Panc1 (cell line): ENCODE measurements at regions not wholly inside any gene's neighbourhood (a gene's known extent, or its start where the extent isn't known, plus 50 kb on each side); places are given as distances from the start of the nearest gene placed in this dataset.

Experiments
- POLR2AphosphoS5 ChIP-seq: IDR thresholded peaks from 2 replicates; pipeline ENCODE4 v1.6.1; 2012; ENCODE audit warnings: mild to moderate bottlenecking, low read depth, low read length, moderate library complexity
- REST ChIP-seq, 2 experiments: IDR thresholded peaks; 2 replicates each; pipeline ENCODE4 v1.6.1; 2011 to 2012; ENCODE audit warnings: low read depth in 2 of 2, control low read depth in 1 of 2, low read length in 1 of 2, mild to moderate bottlenecking in 1 of 2, moderate library complexity in 1 of 2; ENCODE audit not compliant: insufficient read depth in 1 of 2
- SIN3A ChIP-seq: IDR thresholded peaks from 2 replicates; pipeline ENCODE4 v1.6.1; 2012; ENCODE audit warnings: low read depth, mild to moderate bottlenecking, low read length, moderate library complexity, borderline replicate concordance; ENCODE audit not compliant: insufficient read depth
- TCF7L2 ChIP-seq: IDR thresholded peaks from 2 replicates; pipeline ENCODE4 v1.6.1; 2011; ENCODE audit warnings: mild to moderate bottlenecking, low read depth, low read length, inconsistent platforms
- TF ChIP-seq, protein P1 (sequence below): fragments of 450-650 bp; IDR thresholded peaks from 2 replicates; pipeline ENCODE4 v1.5.1; 2017; ENCODE audit warnings: mild to moderate bottlenecking

DNA sequence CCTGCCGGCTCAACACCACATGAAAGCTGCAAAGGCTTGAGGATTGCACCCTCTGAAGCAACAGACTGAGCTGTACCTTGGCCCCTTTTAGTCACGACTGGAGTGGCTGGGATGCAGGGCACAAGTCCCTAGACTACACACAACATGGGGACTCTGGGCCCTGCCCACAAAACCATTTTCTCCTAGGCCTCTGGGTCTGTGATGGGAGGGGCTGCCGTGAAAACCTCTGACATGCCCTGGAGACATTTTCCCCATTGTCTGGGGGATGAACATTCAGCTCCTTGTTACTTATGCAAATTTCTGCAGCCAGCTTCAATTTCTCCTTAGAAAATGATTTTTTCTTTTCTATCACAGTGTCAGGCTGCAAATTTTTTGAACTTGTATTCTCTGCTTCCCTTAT lies 123.5 kb upstream of the SMARCAD1 start:
- TF ChIP-seq, protein P1, sequence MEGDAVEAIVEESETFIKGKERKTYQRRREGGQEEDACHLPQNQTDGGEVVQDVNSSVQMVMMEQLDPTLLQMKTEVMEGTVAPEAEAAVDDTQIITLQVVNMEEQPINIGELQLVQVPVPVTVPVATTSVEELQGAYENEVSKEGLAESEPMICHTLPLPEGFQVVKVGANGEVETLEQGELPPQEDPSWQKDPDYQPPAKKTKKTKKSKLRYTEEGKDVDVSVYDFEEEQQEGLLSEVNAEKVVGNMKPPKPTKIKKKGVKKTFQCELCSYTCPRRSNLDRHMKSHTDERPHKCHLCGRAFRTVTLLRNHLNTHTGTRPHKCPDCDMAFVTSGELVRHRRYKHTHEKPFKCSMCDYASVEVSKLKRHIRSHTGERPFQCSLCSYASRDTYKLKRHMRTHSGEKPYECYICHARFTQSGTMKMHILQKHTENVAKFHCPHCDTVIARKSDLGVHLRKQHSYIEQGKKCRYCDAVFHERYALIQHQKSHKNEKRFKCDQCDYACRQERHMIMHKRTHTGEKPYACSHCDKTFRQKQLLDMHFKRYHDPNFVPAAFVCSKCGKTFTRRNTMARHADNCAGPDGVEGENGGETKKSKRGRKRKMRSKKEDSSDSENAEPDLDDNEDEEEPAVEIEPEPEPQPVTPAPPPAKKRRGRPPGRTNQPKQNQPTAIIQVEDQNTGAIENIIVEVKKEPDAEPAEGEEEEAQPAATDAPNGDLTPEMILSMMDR: no peak
- TF ChIP-seq REST (IDR thresholded peaks at IDR 0.05; ENCODE audit: insufficient read depth in 1 of 2, low read depth in 2 of 2, low read length in 1 of 2) (no peak), POLR2AphosphoS5 (no peak), SIN3A (no peak), TCF7L2 (no peak)
